ENCODE measurements at regions not wholly inside any gene's neighbourhood (a gene's known extent, or its start where the extent isn't known, plus 50 kb on each side); places are given as distances from the start of the nearest gene placed in this dataset.
"Not testable (repeated sequence)": the region's sequence is repeated elsewhere in the genome, so short reads cannot be mapped to it uniquely, and the experiment has no call there.

DNA sequence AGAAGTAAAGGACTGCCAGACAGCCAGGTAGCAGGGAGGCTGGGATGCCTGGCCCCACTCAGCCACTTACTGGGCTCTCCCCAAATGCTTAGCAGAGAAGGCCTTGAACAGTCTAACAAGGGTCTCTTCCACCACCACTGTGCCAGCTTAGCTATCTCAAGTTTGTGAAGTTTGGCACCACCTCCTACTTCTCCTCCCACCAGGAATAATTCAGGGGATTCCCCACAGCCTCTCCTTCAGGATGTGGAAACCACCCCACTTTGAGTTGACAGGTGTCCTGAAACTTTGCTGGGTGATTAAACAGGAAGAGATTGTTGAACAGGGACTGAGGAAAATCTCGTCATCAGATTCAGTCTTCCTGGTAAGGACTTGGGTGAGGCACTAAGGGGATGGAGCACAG, 59.4 kb upstream of the ATP1B1 start:
- Histone ChIP-seq H3K27me3 (ENCODE audit: insufficient read depth, poor library complexity, severe bottlenecking) (no peaks in the 10 kb centered on the region), H3K27ac (replicated peaks) (no peak overlapping the region), H3K4me3 (replicated peaks; ENCODE audit: insufficient read depth, low read length) (no peak overlapping the region)
- no peak for TF ChIP-seq GABPA (IDR thresholded peaks at IDR 0.05; ENCODE audit: low read depth)
- TF ChIP-seq, protein P1, sequence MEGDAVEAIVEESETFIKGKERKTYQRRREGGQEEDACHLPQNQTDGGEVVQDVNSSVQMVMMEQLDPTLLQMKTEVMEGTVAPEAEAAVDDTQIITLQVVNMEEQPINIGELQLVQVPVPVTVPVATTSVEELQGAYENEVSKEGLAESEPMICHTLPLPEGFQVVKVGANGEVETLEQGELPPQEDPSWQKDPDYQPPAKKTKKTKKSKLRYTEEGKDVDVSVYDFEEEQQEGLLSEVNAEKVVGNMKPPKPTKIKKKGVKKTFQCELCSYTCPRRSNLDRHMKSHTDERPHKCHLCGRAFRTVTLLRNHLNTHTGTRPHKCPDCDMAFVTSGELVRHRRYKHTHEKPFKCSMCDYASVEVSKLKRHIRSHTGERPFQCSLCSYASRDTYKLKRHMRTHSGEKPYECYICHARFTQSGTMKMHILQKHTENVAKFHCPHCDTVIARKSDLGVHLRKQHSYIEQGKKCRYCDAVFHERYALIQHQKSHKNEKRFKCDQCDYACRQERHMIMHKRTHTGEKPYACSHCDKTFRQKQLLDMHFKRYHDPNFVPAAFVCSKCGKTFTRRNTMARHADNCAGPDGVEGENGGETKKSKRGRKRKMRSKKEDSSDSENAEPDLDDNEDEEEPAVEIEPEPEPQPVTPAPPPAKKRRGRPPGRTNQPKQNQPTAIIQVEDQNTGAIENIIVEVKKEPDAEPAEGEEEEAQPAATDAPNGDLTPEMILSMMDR (IDR thresholded peaks at IDR 0.05; ENCODE audit: insufficient read depth, low read length): no peak
- TF ChIP-seq POLR2AphosphoS5 (IDR thresholded peaks at IDR 0.05; ENCODE audit: low read depth): no peak
- no peak for TF ChIP-seq SPI1 (IDR thresholded peaks at IDR 0.05; ENCODE audit: borderline replicate concordance, low read depth)
- TF ChIP-seq, protein P2, sequence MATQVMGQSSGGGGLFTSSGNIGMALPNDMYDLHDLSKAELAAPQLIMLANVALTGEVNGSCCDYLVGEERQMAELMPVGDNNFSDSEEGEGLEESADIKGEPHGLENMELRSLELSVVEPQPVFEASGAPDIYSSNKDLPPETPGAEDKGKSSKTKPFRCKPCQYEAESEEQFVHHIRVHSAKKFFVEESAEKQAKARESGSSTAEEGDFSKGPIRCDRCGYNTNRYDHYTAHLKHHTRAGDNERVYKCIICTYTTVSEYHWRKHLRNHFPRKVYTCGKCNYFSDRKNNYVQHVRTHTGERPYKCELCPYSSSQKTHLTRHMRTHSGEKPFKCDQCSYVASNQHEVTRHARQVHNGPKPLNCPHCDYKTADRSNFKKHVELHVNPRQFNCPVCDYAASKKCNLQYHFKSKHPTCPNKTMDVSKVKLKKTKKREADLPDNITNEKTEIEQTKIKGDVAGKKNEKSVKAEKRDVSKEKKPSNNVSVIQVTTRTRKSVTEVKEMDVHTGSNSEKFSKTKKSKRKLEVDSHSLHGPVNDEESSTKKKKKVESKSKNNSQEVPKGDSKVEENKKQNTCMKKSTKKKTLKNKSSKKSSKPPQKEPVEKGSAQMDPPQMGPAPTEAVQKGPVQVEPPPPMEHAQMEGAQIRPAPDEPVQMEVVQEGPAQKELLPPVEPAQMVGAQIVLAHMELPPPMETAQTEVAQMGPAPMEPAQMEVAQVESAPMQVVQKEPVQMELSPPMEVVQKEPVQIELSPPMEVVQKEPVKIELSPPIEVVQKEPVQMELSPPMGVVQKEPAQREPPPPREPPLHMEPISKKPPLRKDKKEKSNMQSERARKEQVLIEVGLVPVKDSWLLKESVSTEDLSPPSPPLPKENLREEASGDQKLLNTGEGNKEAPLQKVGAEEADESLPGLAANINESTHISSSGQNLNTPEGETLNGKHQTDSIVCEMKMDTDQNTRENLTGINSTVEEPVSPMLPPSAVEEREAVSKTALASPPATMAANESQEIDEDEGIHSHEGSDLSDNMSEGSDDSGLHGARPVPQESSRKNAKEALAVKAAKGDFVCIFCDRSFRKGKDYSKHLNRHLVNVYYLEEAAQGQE (IDR thresholded peaks at IDR 0.05; ENCODE audit: insufficient replicate concordance, low read depth): no peak
- no peak for DNase-seq (ENCODE audit: low read depth in 1 of 2, low spot score in 1 of 2)

DNA sequence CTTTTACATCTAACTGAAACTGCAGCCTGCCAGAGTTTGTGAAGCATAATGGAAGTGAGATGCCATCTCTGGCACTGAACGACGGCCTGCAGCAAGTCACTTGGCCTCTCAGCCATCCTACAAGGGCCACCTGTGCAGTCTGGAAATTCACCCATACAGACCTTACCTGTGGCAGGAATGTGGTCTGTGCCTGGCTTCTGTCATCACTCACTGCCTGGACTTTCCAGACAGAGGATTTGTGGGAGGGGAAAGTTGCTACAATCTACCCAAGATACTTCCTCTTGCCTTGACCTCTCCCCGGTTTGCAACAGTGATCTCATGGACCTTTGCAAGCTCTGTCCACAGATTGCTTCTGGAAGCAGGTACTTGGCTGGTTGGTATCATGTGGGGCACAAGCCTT, 58.4 kb upstream of the ATP1B1 start:
- TF ChIP-seq GABPA (IDR thresholded peaks at IDR 0.05; ENCODE audit: low read depth) (no peak), POLR2AphosphoS5 (IDR thresholded peaks at IDR 0.05; ENCODE audit: low read depth) (no peak)
- Histone ChIP-seq H3K27me3 (ENCODE audit: insufficient read depth, poor library complexity, severe bottlenecking) (no peaks in the 10 kb centered on the region), H3K27ac (replicated peaks) (no peak overlapping the region), H3K4me3 (replicated peaks; ENCODE audit: insufficient read depth, low read length) (no peak overlapping the region)
- peak; percentile 16 to 29 for DNase-seq (ENCODE audit: low read depth in 1 of 2, low spot score in 1 of 2)

DNA sequence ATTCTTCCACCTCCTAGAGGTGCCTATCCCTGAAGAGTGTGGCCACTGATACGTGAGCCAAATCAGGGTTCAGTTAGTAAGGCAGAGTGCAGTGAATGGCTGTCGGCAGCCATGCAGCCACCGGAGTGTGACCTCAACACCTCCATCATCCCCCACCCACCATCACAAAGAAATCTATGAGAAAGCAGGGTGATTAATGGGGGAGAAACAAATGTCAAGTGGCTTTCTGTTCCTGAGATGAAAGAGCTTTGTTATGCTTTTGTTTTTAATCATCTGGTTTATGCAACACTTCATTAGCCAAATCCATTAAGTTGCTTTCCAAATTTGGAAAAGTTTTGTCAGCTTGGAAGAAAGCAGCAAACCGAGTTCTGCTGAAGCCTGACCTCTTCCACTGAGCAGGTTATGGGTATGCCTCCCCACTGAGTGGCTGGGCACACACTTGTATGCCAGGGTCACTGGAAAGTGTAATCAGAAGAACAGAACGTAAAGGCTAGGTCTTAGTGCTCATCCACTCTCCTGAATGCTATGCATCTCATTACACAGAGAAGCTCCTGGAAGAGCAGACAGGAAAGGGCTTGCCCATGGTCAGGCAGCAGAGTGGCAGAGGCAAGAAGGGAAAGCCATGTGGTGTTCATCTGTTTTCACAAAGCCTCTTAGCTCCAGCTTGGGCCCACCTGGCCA, 57.1 kb upstream of the ATP1B1 start:
- no peak for DNase-seq (ENCODE audit: low read depth in 1 of 2, low spot score in 1 of 2)
- H3K27me3 ChIP-seq (ENCODE audit: insufficient read depth, poor library complexity, severe bottlenecking): no peaks in the 10 kb centered on the region
- TF ChIP-seq, protein P1 (IDR thresholded peaks at IDR 0.05; ENCODE audit: insufficient read depth, low read length): no peak
- TF ChIP-seq, protein P2 (IDR thresholded peaks at IDR 0.05; ENCODE audit: insufficient replicate concordance, low read depth): no peak
- TF ChIP-seq SPI1 (IDR thresholded peaks at IDR 0.05; ENCODE audit: borderline replicate concordance, low read depth) (no peak), POLR2AphosphoS5 (IDR thresholded peaks at IDR 0.05; ENCODE audit: low read depth) (no peak), GABPA (IDR thresholded peaks at IDR 0.05; ENCODE audit: low read depth) (no peak)

DNA sequence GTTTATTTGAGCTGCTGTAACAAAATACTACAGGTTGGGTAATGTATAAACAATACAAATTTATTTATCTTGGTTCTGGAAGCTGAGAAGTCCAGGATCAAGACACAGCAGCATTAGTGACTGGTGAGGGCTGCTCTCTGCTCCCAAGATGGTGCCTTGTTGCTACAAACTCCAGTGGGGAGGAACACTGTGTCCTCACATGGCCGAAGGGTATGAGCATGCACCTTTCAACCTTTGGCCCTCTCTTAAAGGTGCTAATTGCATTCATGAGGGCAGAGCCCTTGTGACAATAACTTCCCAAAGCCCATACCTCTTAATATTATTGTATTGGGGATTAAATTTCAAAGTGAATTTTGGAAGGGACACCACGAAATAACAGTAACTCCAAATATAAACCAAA, 55.3 kb upstream of the ATP1B1 start:
- no peak for TF ChIP-seq POLR2AphosphoS5 (IDR thresholded peaks at IDR 0.05; ENCODE audit: low read depth)
- TF ChIP-seq, protein P1 (IDR thresholded peaks at IDR 0.05; ENCODE audit: insufficient read depth, low read length): no peak
- TF ChIP-seq GABPA (IDR thresholded peaks at IDR 0.05; ENCODE audit: low read depth): no peak
- TF ChIP-seq, protein P2 (IDR thresholded peaks at IDR 0.05; ENCODE audit: insufficient replicate concordance, low read depth): no peak
- no peak for TF ChIP-seq SPI1 (IDR thresholded peaks at IDR 0.05; ENCODE audit: borderline replicate concordance, low read depth)
- H3K27me3 ChIP-seq (ENCODE audit: insufficient read depth, poor library complexity, severe bottlenecking): no peaks in the 10 kb centered on the region

More for the DNA sequence above, 57.1 kb upstream of the ATP1B1 start:
- no peak overlapping the region for H3K4me3 ChIP-seq (replicated peaks; ENCODE audit: insufficient read depth, low read length)
- H3K27ac ChIP-seq (replicated peaks): no peak overlapping the region

DNA sequence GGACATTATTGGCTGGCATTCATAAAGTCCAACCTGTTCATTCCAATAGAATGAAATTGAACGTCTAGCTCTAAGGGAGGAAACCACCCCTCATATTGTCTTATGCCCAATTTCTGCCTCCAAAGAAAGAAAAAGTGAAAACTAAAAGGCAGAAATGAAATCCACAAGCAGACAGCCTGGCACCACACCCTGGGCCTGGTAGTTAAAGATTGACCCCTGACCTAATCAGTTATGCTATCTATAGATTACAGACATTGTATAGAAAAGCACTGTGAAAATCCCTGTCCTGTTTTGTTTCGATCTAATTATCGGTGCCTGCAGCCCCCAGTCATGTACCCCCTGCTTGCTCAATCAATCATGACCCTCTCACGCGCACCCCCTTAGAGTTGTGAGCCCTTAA, 54.3 kb upstream of the ATP1B1 start:
- H3K27ac ChIP-seq (replicated peaks); H3K4me3 ChIP-seq (replicated peaks; ENCODE audit: insufficient read depth, low read length); H3K27me3 ChIP-seq (ENCODE audit: insufficient read depth, poor library complexity, severe bottlenecking); DNase-seq (ENCODE audit: low read depth in 1 of 2, low spot score in 1 of 2): not testable (repeated sequence)

More for the DNA sequence above, 55.3 kb upstream of the ATP1B1 start:
- no peak for DNase-seq (ENCODE audit: low read depth in 1 of 2, low spot score in 1 of 2)
- H3K4me3 ChIP-seq (replicated peaks; ENCODE audit: insufficient read depth, low read length): no peak overlapping the region
- no peak overlapping the region for H3K27ac ChIP-seq (replicated peaks)
